ENCODE measurements at regions not wholly inside any gene's neighbourhood (a gene's known extent, or its start where the extent isn't known, plus 50 kb on each side); places are given as distances from the start of the nearest gene placed in this dataset.

- TF ChIP-seq EZH2phosphoT487 (conservative IDR thresholded peaks at IDR 0.05; ENCODE audit: low read length) (no peak), CTCF (IDR thresholded peaks at IDR 0.05; ENCODE audit: insufficient read depth, low read length, poor library complexity, severe bottlenecking) (no peak)
Observed at GRCh38 chr4:56211202-56211601, 176.1 kb downstream of the AASDH start.
